Keratinocyte (primary cell): ENCODE measurements at regions not wholly inside any gene's neighbourhood (a gene's known extent, or its start where the extent isn't known, plus 50 kb on each side); places are given as distances from the start of the nearest gene placed in this dataset.

Experiments used
- DNase-seq: peaks from one replicate; pipeline ENCODE4 v3.0.0-alpha.2; 2011; ENCODE audit warnings: low read depth, missing footprints, low spot score
- FAIRE-seq: peaks from 2 replicates; lab custom pipeline; 2011; peaks lifted over from hg19 to GRCh38; lab: Jason Lieb, UNC
- H2AFZ ChIP-seq: 2 replicates; pipeline ENCODE4 v1.6.0; 2012; ENCODE audit warnings: low read length, control low read depth, inconsistent platforms; ENCODE audit not compliant: control insufficient read depth
- H3K27ac ChIP-seq: 2 replicates; pipeline ENCODE4 v1.5.1; 2011; ENCODE audit warnings: low read length; ENCODE audit not compliant: control insufficient read depth, insufficient read depth
- H3K27me3 ChIP-seq: 3 replicates; pipeline ENCODE4 v1.6.0; 2011; ENCODE audit warnings: low read length; ENCODE audit not compliant: control insufficient read depth, insufficient read depth; ENCODE audit errors: extremely low read depth
- H3K36me3 ChIP-seq, 2 experiments: 2 replicates in 1 of 2; 3 replicates in 1 of 2; pipeline ENCODE4 v1.5.1; 2011; ENCODE audit warnings: low read length in 2 of 2, mild to moderate bottlenecking in 1 of 2; ENCODE audit not compliant: control insufficient read depth in 2 of 2, insufficient read depth in 2 of 2; ENCODE audit errors: extremely low read depth in 1 of 2
- H3K4me1 ChIP-seq: 3 replicates; pipeline ENCODE4 v1.5.1; 2011; ENCODE audit warnings: low read length; ENCODE audit not compliant: control insufficient read depth, insufficient read depth; ENCODE audit errors: extremely low read depth
- H3K4me2 ChIP-seq: 3 replicates; pipeline ENCODE4 v1.6.0; 2011; ENCODE audit warnings: low read depth, low read length; ENCODE audit not compliant: control insufficient read depth, insufficient read depth; ENCODE audit errors: extremely low read depth
- H3K4me3 ChIP-seq, 3 experiments: fragments of 200-600 bp in 1 of 3; sonication (generic) in 1 of 3; 2 replicates in 2 of 3; 3 replicates in 1 of 3; pipeline ENCODE4 v1.5.1; 2011 to 2016; ENCODE audit warnings: low read length in 3 of 3, mild to moderate bottlenecking in 3 of 3, control low read depth in 2 of 3, inconsistent platforms in 1 of 3, low read depth in 1 of 3, mixed read lengths in 1 of 3, mixed run types in 1 of 3, moderate library complexity in 1 of 3; ENCODE audit not compliant: control insufficient read depth in 2 of 3, insufficient read depth in 2 of 3; ENCODE audit errors: extremely low read depth in 1 of 3
- H3K79me2 ChIP-seq: 2 replicates; pipeline ENCODE4 v1.6.0; 2012; ENCODE audit warnings: low read length; ENCODE audit not compliant: control insufficient read depth, insufficient read depth
- H3K9ac ChIP-seq: 3 replicates; pipeline ENCODE4 v1.6.0; 2011; ENCODE audit warnings: low read length; ENCODE audit not compliant: control insufficient read depth, insufficient read depth; ENCODE audit errors: extremely low read depth
- H3K9me1 ChIP-seq: 3 replicates; pipeline ENCODE4 v1.6.0; 2011; ENCODE audit warnings: low read length; ENCODE audit not compliant: control insufficient read depth, insufficient read depth; ENCODE audit errors: extremely low read depth
- H3K9me3 ChIP-seq: 2 replicates; pipeline ENCODE4 v1.5.1; 2012; ENCODE audit warnings: low read depth, low read length; ENCODE audit not compliant: control insufficient read depth
- H4K20me1 ChIP-seq: 3 replicates; pipeline ENCODE4 v1.6.0; 2011; ENCODE audit warnings: low read length; ENCODE audit not compliant: control insufficient read depth, insufficient read depth; ENCODE audit errors: extremely low read depth
- EZH2 ChIP-seq: IDR thresholded peaks from one replicate; pipeline ENCODE4 v1.6.1; 2012; ENCODE audit warnings: inconsistent platforms, mild to moderate bottlenecking, low read length, moderate library complexity
- dilution Hi-C: fragments of 300-500 bp; cut with MboI; formaldehyde crosslinking; loops from one replicate; pipeline ENCODE4 v1.7.0; 2020; ENCODE audit warnings: low sequenced_read_pairs; ENCODE audit not compliant: extremely low pct_ligation_motif_present
- TF ChIP-seq, protein P1 (sequence below), 3 experiments: IDR thresholded peaks in 1 of 3; conservative IDR thresholded peaks in 1 of 3; optimal IDR thresholded peaks in 1 of 3; 2 replicates in 2 of 3; 3 replicates in 1 of 3; pipeline versions ENCODE3 to v1.5.1; 2011; ENCODE audit warnings: low read length in 3 of 3, mild to moderate bottlenecking in 3 of 3, moderate library complexity in 2 of 3, control low read depth in 1 of 3, inconsistent platforms in 1 of 3; ENCODE audit not compliant: insufficient read depth in 2 of 3; ENCODE audit errors: extremely low read depth in 1 of 3

- no peak for TF ChIP-seq EZH2
- TF ChIP-seq, protein P1, sequence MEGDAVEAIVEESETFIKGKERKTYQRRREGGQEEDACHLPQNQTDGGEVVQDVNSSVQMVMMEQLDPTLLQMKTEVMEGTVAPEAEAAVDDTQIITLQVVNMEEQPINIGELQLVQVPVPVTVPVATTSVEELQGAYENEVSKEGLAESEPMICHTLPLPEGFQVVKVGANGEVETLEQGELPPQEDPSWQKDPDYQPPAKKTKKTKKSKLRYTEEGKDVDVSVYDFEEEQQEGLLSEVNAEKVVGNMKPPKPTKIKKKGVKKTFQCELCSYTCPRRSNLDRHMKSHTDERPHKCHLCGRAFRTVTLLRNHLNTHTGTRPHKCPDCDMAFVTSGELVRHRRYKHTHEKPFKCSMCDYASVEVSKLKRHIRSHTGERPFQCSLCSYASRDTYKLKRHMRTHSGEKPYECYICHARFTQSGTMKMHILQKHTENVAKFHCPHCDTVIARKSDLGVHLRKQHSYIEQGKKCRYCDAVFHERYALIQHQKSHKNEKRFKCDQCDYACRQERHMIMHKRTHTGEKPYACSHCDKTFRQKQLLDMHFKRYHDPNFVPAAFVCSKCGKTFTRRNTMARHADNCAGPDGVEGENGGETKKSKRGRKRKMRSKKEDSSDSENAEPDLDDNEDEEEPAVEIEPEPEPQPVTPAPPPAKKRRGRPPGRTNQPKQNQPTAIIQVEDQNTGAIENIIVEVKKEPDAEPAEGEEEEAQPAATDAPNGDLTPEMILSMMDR (optimal IDR thresholded peaks at IDR 0.05 in 1 of 3, IDR thresholded peaks at IDR 0.05 in 1 of 3, conservative IDR thresholded peaks at IDR 0.05 in 1 of 3; ENCODE audit: extremely low read depth in 1 of 3, insufficient read depth in 2 of 3, low read length in 3 of 3) = no peak
- no peaks in the 10 kb centered on the region for H3K9me3 ChIP-seq
- no peak overlapping the region for H3K4me3 ChIP-seq
- H2AFZ ChIP-seq = no peak overlapping the region
- H3K9ac ChIP-seq = no peak overlapping the region
- H3K4me2 ChIP-seq = no peak overlapping the region
- H3K27ac ChIP-seq = no peak overlapping the region
- H3K27me3 ChIP-seq = no peaks in the 10 kb centered on the region
- no peak for DNase-seq
- no peaks in the 10 kb centered on the region for H3K9me1 ChIP-seq
- no peaks in the 10 kb centered on the region for H3K36me3 ChIP-seq
- dilution Hi-C loops = no loop called here
- FAIRE-seq = no peak
- H3K4me1 ChIP-seq = no peaks in the 10 kb centered on the region
- H4K20me1 ChIP-seq = no peaks in the 10 kb centered on the region
- no peaks in the 10 kb centered on the region for H3K79me2 ChIP-seq
Measured at GRCh38 chr9:102844716-102845115, 150.4 kb upstream of the CYLC2 start.

DNA sequence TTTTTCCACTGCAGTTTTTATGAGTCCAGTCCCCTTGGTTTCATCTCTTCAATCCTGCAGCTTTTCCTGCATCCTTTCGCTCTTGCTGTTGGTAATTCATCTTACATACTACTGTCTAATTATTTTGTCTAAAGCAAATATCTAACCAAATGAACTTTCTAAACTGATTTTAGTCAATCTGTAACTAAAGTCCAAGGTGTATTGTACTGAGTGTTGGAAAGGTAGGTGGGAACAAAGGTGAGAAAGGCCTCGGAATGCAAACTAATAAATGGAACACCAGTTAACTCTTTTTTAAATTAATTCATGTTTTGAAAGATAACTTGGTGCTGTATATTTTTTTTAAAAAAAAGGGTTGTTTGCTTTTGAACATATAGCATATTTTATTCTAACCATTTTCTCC lies 152.7 kb upstream of the CYLC2 start:
- dilution Hi-C loops = no loop called here
- Histone ChIP-seq H3K9ac (no peak overlapping the region), H3K4me2 (no peak overlapping the region), H3K27me3 (no peaks in the 10 kb centered on the region), H3K36me3 (no peaks in the 10 kb centered on the region), H3K9me1 (no peaks in the 10 kb centered on the region), H3K9me3 (no peaks in the 10 kb centered on the region), H3K79me2 (no peaks in the 10 kb centered on the region), H3K27ac (no peak overlapping the region), H3K4me3 (no peak overlapping the region), H2AFZ (no peak overlapping the region), H4K20me1 (no peaks in the 10 kb centered on the region), H3K4me1 (no peaks in the 10 kb centered on the region)
- TF ChIP-seq, protein P1 (optimal IDR thresholded peaks at IDR 0.05 in 1 of 3, IDR thresholded peaks at IDR 0.05 in 1 of 3, conservative IDR thresholded peaks at IDR 0.05 in 1 of 3; ENCODE audit: extremely low read depth in 1 of 3, insufficient read depth in 2 of 3, low read length in 3 of 3) = no peak
- TF ChIP-seq EZH2 = no peak
- FAIRE-seq (no peak), DNase-seq (no peak)
